Esophagus squamous epithelium (tissue), 5 donors: ENCODE measurements at regions not wholly inside any gene's neighbourhood (a gene's known extent, or its start where the extent isn't known, plus 50 kb on each side); places are given as distances from the start of the nearest gene placed in this dataset.

Source experiments
- DNase-seq: peaks from one replicate; lab custom pipeline; 2025; lab: John Stamatoyannopoulos, UW
- H3K27ac ChIP-seq, 4 donors: fragments of 200-600 bp; sonication (generic); one replicate each; pipeline ENCODE4 v1.5.1; 2016 to 2019; ENCODE audit warnings: mild to moderate bottlenecking in 1 of 4
- H3K27me3 ChIP-seq, 4 donors: fragments of 200-600 bp; sonication (generic); 1 replicate in 3 of 4; 2 replicates in 1 of 4; pipeline versions ENCODE4 v1.5.1 to v1.6.0; 2017 to 2021; ENCODE audit warnings: antibody characterized with exemption in 1 of 4
- H3K36me3 ChIP-seq, 3 donors: fragments of 200-600 bp; sonication (generic); one replicate each; pipeline ENCODE4 v1.5.1; 2016 to 2019
- H3K4me1 ChIP-seq, 3 donors: fragments of 200-600 bp; sonication (generic); one replicate each; pipeline ENCODE4 v1.5.1; 2017 to 2019
- H3K4me3 ChIP-seq, 4 donors: fragments of 200-600 bp; sonication (generic); 1 replicate in 3 of 4; 2 replicates in 1 of 4; pipeline ENCODE4 v1.5.1; 2016 to 2019; ENCODE audit warnings: mild to moderate bottlenecking in 2 of 4, moderate library complexity in 1 of 4
- H3K9me3 ChIP-seq, 3 donors: fragments of 200-600 bp; sonication (generic); one replicate each; pipeline ENCODE4 v1.5.1; 2016 to 2019
- CTCF ChIP-seq, 6 experiments: fragments of 450-650 bp in 4 of 6; fragments of 200-600 bp in 2 of 6; sonication (generic) in 2 of 6; IDR thresholded peaks; one replicate each; pipeline ENCODE4 v1.5.1; 2016 to 2019; ENCODE audit warnings: antibody characterized with exemption in 6 of 6, mild to moderate bottlenecking in 4 of 6, moderate library complexity in 4 of 6
- POLR2A ChIP-seq, 4 donors: fragments of 450-650 bp; IDR thresholded peaks; one replicate each; pipeline ENCODE4 v1.6.1; 2017; ENCODE audit warnings: antibody characterized with exemption in 4 of 4, mild to moderate bottlenecking in 4 of 4, moderate library complexity in 3 of 4
- WGBS, 2 donors: methylation state at CpG; one replicate each; pipeline ENCODE4 v1.1.5; 2018; 5-methylcytosine and 5-hydroxymethylcytosine counted together
- intact Hi-C: fragments of 100-400 bp; cut with DNase I; formaldehyde crosslinking; loops from one replicate; pipeline ENCODE4 v1.15.0; 2022
- donor health status: DM: yes; HTN: yes; CAD: no.

GRCh38 chr19:33872445-33873320, 76.0 kb downstream of the KCTD15 start:
- H3K27me3 ChIP-seq, result no peaks in the 10 kb centered on the region
- 56 to 61% methylated on average over 3 to 4 of the region's 4 CpGs for WGBS, 2 donors
- TF ChIP-seq POLR2A (IDR thresholded peaks at IDR 0.05), result no peak
- no peak for TF ChIP-seq CTCF (IDR thresholded peaks at IDR 0.05)
- H3K36me3 ChIP-seq, result no peaks in the 10 kb centered on the region
- no peaks in the 10 kb centered on the region for H3K9me3 ChIP-seq
- no peak overlapping the region for H3K4me3 ChIP-seq
- intact Hi-C loops, result no loop called here
- H3K27ac ChIP-seq, result no peak overlapping the region
- H3K4me1 ChIP-seq, result peaks cover 7 to 19% (median 7%) of the 10 kb centered on the region in 3 donors
- DNase-seq, result no peak

- TF ChIP-seq POLR2A (IDR thresholded peaks at IDR 0.05), result no peak
- 85% methylated on average over 8 of the region's 8 CpGs for WGBS, 2 donors
- H3K36me3 ChIP-seq, result no peaks in the 10 kb centered on the region
- no peak for DNase-seq
- H3K27ac ChIP-seq, result no peak overlapping the region
- H3K9me3 ChIP-seq, result no peaks in the 10 kb centered on the region
- H3K27me3 ChIP-seq, result no peaks in the 10 kb centered on the region
- no peaks in the 10 kb centered on the region for H3K4me1 ChIP-seq
- intact Hi-C loops, result no loop called here
- H3K4me3 ChIP-seq, result no peak overlapping the region
These were observed 78.4 kb downstream of the KCTD15 start for GRCh38 chr19:33875071-33875470.

- no peak for DNase-seq
- WGBS, 2 donors, result 60 to 72% methylated on average over 1 to 3 of the region's 3 CpGs
- no peak overlapping the region for H3K4me3 ChIP-seq
- intact Hi-C loops, result no loop called here
- TF ChIP-seq POLR2A (IDR thresholded peaks at IDR 0.05), result no peak
- no peak for TF ChIP-seq CTCF (IDR thresholded peaks at IDR 0.05)
- no peaks in the 10 kb centered on the region for H3K4me1 ChIP-seq
- no peaks in the 10 kb centered on the region for H3K27me3 ChIP-seq
- H3K27ac ChIP-seq, result no peak overlapping the region
- no peaks in the 10 kb centered on the region for H3K9me3 ChIP-seq
- H3K36me3 ChIP-seq, result no peaks in the 10 kb centered on the region
These were observed 79.5 kb downstream of the KCTD15 start for GRCh38 chr19:33876192-33876591.

GRCh38 chr19:33878030-33878544, 81.4 kb downstream of the KCTD15 start:
- Histone ChIP-seq H3K27ac (no peak overlapping the region), H3K4me1 (no peaks in the 10 kb centered on the region), H3K4me3 (no peak overlapping the region), H3K27me3 (no peaks in the 10 kb centered on the region), H3K36me3 (no peaks in the 10 kb centered on the region), H3K9me3 (no peaks in the 10 kb centered on the region)
- TF ChIP-seq POLR2A (IDR thresholded peaks at IDR 0.05) (no peak), CTCF (IDR thresholded peaks at IDR 0.05) (no peak)
- DNase-seq, result no peak
- WGBS, 2 donors, result 80 to 91% methylated on average over 9 to 13 of the region's 13 CpGs
- intact Hi-C loops, result no loop called here

- TF ChIP-seq POLR2A (IDR thresholded peaks at IDR 0.05), result no peak
- no peak for TF ChIP-seq CTCF (IDR thresholded peaks at IDR 0.05)
- Histone ChIP-seq H3K4me3 (no peak overlapping the region), H3K27me3 (no peaks in the 10 kb centered on the region), H3K4me1 (peaks cover 0 to 9% (median 3%) of the 10 kb centered on the region in 3 donors), H3K36me3 (no peaks in the 10 kb centered on the region), H3K27ac (no peak overlapping the region), H3K9me3 (no peaks in the 10 kb centered on the region)
- intact Hi-C loops, result no loop called here
- no peak for DNase-seq
- 83 to 95% methylated on average over 7 to 9 of the region's 11 CpGs for WGBS, 2 donors
These were observed 82.5 kb downstream of the KCTD15 start for GRCh38 chr19:33878910-33879810.
